ENCODE measurements at regions not wholly inside any gene's neighbourhood (a gene's known extent, or its start where the extent isn't known, plus 50 kb on each side); places are given as distances from the start of the nearest gene placed in this dataset.
A peak's percentile ranks its signal among the peaks of the same experiment; 100 is the strongest.

DNA sequence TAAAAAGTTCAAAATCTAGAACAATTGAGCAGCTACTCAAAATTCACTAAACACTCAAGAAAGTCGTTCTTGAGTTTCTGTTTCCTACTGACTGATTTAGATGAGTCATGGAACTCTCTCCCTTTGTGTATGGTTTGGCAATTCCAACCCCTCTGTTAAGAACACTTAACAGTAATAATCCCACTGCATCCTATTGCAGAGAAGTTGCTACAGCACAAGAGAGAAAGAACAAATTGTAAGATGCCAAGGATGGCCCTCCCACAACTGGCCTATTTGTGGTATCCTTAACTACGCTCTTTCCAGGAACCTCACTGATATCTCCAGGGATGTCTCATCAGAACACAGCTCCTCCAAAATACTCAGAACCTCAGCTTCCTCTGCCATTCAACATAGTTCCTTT is 701.8 kb upstream of the TENM3 start:
- Histone ChIP-seq H3K4me3 (replicated peaks in 1 of 2; ENCODE audit: low read depth in 1 of 2, low read length in 2 of 2) (no peak overlapping the region), H3K4me1 (ENCODE audit: control insufficient read depth in 1 of 2, insufficient read depth in 2 of 2, low read length in 2 of 2) (no peaks in the 10 kb centered on the region), H3K4me2 (ENCODE audit: low read length) (no peak overlapping the region), H3K27me3 (ENCODE audit: insufficient read depth, low read length) (no peaks in the 10 kb centered on the region), H3K9ac (ENCODE audit: low read length) (no peak overlapping the region), H3K79me2 (ENCODE audit: insufficient read depth, low read length) (no peaks in the 10 kb centered on the region), H2AFZ (ENCODE audit: low read depth, low read length, poor library complexity, severe bottlenecking) (no peak overlapping the region), H3K9me2 (ENCODE audit: insufficient read depth) (no peaks in the 10 kb centered on the region), H4K20me1 (ENCODE audit: insufficient read depth) (no peaks in the 10 kb centered on the region), H3K36me3 (ENCODE audit: control insufficient read depth in 1 of 2, insufficient read depth in 2 of 2, low read length in 2 of 2) (no peaks in the 10 kb centered on the region), H3K9me3 (ENCODE audit: control insufficient read depth in 1 of 2, insufficient read depth in 1 of 2, low read depth in 1 of 2, low read length in 2 of 2) (no peaks in the 10 kb centered on the region), H3K27ac (ENCODE audit: low read depth, low read length) (no peak overlapping the region)
- ATAC-seq (no peak), DNase-seq (ENCODE audit: low read depth, low spot score) (no peak)
- TF ChIP-seq FOSL1 (IDR thresholded peaks at IDR 0.05; ENCODE audit: low read depth) = no peak
- TF ChIP-seq, protein P1, sequence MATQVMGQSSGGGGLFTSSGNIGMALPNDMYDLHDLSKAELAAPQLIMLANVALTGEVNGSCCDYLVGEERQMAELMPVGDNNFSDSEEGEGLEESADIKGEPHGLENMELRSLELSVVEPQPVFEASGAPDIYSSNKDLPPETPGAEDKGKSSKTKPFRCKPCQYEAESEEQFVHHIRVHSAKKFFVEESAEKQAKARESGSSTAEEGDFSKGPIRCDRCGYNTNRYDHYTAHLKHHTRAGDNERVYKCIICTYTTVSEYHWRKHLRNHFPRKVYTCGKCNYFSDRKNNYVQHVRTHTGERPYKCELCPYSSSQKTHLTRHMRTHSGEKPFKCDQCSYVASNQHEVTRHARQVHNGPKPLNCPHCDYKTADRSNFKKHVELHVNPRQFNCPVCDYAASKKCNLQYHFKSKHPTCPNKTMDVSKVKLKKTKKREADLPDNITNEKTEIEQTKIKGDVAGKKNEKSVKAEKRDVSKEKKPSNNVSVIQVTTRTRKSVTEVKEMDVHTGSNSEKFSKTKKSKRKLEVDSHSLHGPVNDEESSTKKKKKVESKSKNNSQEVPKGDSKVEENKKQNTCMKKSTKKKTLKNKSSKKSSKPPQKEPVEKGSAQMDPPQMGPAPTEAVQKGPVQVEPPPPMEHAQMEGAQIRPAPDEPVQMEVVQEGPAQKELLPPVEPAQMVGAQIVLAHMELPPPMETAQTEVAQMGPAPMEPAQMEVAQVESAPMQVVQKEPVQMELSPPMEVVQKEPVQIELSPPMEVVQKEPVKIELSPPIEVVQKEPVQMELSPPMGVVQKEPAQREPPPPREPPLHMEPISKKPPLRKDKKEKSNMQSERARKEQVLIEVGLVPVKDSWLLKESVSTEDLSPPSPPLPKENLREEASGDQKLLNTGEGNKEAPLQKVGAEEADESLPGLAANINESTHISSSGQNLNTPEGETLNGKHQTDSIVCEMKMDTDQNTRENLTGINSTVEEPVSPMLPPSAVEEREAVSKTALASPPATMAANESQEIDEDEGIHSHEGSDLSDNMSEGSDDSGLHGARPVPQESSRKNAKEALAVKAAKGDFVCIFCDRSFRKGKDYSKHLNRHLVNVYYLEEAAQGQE (IDR thresholded peaks at IDR 0.05; ENCODE audit: low read depth) = no peak
- no peak for TF ChIP-seq SIN3A (IDR thresholded peaks at IDR 0.05; ENCODE audit: low read depth)
- no peak for TF ChIP-seq ZFX (IDR thresholded peaks at IDR 0.05)
- TF ChIP-seq ELF1 (IDR thresholded peaks at IDR 0.05; ENCODE audit: borderline replicate concordance, low read depth) = no peak
- ChIA-PET POLR2A (no interaction called here), RAD21 (ENCODE audit: low non-redundant PET in 1 of 2, low total read pairs in 2 of 2, uncharacterized antibody in 2 of 2, unreplicated experiment in 2 of 2) (no interaction called here), CTCF (no interaction called here)
- intact Hi-C loops (cut with micrococcal nuclease) = no loop called here
- BruUV-seq (replicated peaks) = no TSS peak

DNA sequence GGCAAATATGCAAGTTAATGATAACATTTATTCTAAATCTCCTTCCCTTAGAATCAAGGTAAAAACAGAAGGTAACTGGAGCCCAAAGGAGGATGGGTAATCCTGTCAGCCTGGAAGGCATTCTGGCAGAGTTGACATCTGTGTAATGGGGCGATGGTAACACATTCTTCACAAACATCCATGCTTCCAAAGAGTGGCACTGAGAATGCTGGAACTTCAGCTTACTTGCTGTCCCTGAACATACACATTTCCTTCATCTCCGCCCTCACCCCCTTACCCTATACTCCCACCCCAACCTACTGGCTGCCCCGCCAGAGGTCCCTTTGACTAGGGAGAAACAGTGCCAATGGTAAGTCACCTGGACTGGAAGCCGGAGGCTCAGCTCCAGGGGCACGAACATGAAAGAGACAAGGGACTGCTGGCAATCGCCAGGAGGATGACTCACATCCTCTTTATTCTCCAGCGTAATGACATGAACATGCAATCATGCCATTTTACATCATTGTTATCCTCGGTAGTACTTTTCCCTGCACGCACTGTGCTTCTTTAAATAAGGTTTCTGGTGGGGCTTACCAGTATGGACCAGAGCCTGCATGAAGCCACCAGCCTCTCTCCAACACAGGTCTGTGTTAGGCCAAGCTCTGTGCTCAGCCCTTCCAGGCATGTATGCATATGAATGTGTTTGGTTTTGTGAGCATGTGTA is 694.2 kb upstream of the TENM3 start:
- peak overlapping the region; percentile 78 for H2AFZ ChIP-seq (ENCODE audit: low read depth, low read length, poor library complexity, severe bottlenecking)
- H3K27me3 ChIP-seq (ENCODE audit: insufficient read depth, low read length) = no peaks in the 10 kb centered on the region
- DNase-seq (ENCODE audit: low read depth, low spot score) = peak; percentile 67
- H3K4me2 ChIP-seq (ENCODE audit: low read length) = peak overlapping the region; percentile 80
- no peaks in the 10 kb centered on the region for H3K9me3 ChIP-seq (ENCODE audit: control insufficient read depth in 1 of 2, insufficient read depth in 1 of 2, low read depth in 1 of 2, low read length in 2 of 2)
- H3K36me3 ChIP-seq (ENCODE audit: control insufficient read depth in 1 of 2, insufficient read depth in 2 of 2, low read length in 2 of 2) = no peaks in the 10 kb centered on the region
- no peak overlapping the region for H3K27ac ChIP-seq (ENCODE audit: low read depth, low read length)
- POLR2A ChIA-PET = interaction anchor here (1.1 kb wide), 1 partner anchor 11 kb away, joined by 3 read pairs; no protein-coding TSS in a partner anchor
- no peaks in the 10 kb centered on the region for H3K9me2 ChIP-seq (ENCODE audit: insufficient read depth)
- CTCF ChIA-PET = no interaction called here
- H3K4me3 ChIP-seq (replicated peaks in 1 of 2; ENCODE audit: low read depth in 1 of 2, low read length in 2 of 2) = peak overlapping the region in 1 of 2 experiments; percentile 24; a peak in 1 of 4 replicates
- intact Hi-C loops (cut with micrococcal nuclease) = no loop called here
- H3K79me2 ChIP-seq (ENCODE audit: insufficient read depth, low read length) = no peaks in the 10 kb centered on the region
- ATAC-seq = peak; percentile 91
- BruUV-seq (replicated peaks) = no TSS peak
- peaks cover 4 to 14% of the 10 kb centered on the region in 2 experiments for H3K4me1 ChIP-seq (ENCODE audit: control insufficient read depth in 1 of 2, insufficient read depth in 2 of 2, low read length in 2 of 2)
- H3K9ac ChIP-seq (ENCODE audit: low read length) = no peak overlapping the region
- no peaks in the 10 kb centered on the region for H4K20me1 ChIP-seq (ENCODE audit: insufficient read depth)
- RAD21 ChIA-PET (ENCODE audit: low non-redundant PET in 1 of 2, low total read pairs in 2 of 2, uncharacterized antibody in 2 of 2, unreplicated experiment in 2 of 2) = no interaction called here
- TF ChIP-seq YY1 (IDR thresholded peaks at IDR 0.05; ENCODE audit: extremely low read depth, insufficient replicate concordance, low read depth, low read length) (peak; percentile 18), SIN3A (IDR thresholded peaks at IDR 0.05; ENCODE audit: low read depth) (no peak), TCF7L2 (IDR thresholded peaks at IDR 0.05; ENCODE audit: borderline replicate concordance, extremely low read depth, insufficient read depth, insufficient read length) (peak; percentile 97), CEBPB (IDR thresholded peaks at IDR 0.05; ENCODE audit: low read depth) (peak; percentile 86), SP1 (IDR thresholded peaks at IDR 0.05; ENCODE audit: low read depth) (peak; percentile 84), CBX3 (IDR thresholded peaks at IDR 0.05; ENCODE audit: low read depth) (peak; percentile 71)
- TF ChIP-seq, protein P1 (IDR thresholded peaks at IDR 0.05; ENCODE audit: low read depth) = no peak
- TF ChIP-seq, protein P2, sequence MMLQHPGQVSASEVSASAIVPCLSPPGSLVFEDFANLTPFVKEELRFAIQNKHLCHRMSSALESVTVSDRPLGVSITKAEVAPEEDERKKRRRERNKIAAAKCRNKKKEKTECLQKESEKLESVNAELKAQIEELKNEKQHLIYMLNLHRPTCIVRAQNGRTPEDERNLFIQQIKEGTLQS (IDR thresholded peaks at IDR 0.05) = peak; percentile 50; the same call in 1 of the 2 replicates

Data from HCT116 (cell line).